ENCODE measurements at regions not wholly inside any gene's neighbourhood (a gene's known extent, or its start where the extent isn't known, plus 50 kb on each side); places are given as distances from the start of the nearest gene placed in this dataset.

GRCh38 chr10:111953949-111954348, 229.6 kb downstream of the GPAM start:
- no peak for DNase-seq

DNA sequence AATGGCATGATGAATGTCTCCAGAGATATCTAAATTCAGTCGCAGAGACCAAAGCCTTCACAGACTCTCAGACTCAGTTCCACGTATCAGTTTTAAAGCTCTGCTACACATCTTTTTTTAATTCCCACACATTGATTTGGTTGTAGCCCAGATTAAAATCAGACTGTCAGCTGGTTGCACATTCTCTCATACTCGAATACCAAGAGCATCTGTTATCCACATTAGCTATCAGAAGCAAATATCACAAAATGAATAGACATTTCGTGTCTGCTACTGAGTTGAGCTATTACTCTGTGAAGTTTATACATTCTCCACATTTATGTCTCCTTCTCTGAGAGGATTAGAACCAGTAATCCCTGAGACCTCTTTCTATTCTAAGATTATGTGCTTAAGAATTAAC, 229.2 kb downstream of the GPAM start:
- DNase-seq, result no peak

DNA sequence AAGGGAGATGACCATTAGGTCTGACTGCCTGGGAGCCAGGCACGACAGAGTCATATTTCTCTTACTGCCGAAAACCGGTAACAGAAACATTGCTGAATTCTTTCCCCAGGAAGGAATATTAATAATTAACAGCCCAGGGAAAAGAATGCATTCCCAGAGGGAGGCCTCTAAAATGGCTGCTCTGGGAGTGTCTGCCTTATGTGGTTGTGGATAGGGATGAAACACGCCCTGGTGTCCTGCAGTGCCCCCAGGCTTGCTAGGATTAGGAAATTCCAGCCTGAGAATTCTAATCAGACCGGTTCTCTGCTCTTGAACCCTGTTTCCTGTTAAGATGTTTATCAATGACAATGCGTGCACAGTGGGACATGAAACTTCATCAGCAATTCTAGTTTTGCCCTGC, 226.7 kb downstream of the GPAM start:
- no peak for DNase-seq

DNA sequence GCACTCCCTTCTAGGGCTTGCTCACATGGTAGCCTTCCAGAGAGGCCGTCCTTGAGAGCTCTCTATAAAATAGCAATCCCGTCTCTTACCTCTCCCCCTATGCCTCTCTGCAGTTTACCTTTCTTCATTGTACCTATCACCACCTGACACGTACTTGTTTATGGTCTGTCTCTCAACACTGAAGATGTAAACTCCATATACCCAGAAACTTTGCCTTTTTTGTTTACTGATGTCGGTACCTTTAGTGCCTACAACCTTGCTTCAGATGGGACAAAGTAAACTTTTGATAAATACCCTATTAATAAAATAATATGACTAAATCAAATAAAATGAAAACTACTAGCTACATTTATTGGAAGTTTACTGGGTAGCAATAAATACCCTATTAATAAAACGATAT, 220.6 kb downstream of the GPAM start:
- DNase-seq, result no peak

- DNase-seq, result no peak
Observed at GRCh38 chr10:111967116-111967515, 216.4 kb downstream of the GPAM start.

- no peak for DNase-seq
Observed at GRCh38 chr10:111967547-111967946, 216.0 kb downstream of the GPAM start.

GRCh38 chr10:111968647-111969046, 214.9 kb downstream of the GPAM start:
- DNase-seq, result no peak

GRCh38 chr10:111970111-111970510, 213.5 kb downstream of the GPAM start:
- DNase-seq, result no peak

GRCh38 chr10:111972109-111972508, 211.5 kb downstream of the GPAM start:
- DNase-seq, result no peak

GRCh38 chr10:111973306-111973705, 210.3 kb downstream of the GPAM start:
- no peak for DNase-seq

DNA sequence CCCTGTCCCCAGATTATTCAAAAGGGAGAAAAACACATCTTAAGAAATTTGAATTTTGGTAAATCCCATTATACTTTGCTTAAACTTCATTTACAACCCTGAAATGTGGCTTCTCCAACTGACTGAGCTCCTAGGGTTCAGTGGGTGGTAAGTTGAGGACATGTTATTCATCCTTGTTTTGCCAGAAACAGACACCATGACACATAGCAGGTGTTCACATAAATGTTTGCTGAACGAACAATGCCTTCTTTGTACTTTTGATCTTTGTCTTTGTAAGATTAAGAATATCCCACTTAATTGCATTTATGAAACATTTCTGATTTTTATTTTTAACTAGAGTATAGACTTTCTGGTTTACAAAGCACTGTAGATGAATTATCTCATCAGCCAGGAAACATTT, 209.7 kb downstream of the GPAM start:
- DNase-seq, result no peak

GRCh38 chr10:111974325-111974724, 209.2 kb downstream of the GPAM start:
- no peak for DNase-seq

DNA sequence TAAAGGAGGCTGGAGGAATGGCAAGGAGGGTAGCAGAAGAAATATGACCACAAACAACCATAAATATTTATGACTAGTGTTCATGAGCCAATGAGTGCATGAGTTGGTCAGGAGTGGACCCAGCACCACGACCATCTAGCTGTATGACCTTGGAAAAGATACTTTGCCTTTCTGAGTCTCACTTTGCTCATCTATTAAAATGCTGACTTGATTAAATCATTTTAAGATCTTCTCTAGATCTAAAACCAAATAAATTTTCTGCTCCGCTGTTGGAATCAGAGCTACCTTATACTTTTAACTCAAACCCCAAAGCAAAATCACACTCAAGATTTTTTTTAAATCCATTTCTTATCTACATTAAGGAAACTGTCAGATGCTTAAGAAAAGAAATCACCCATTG, 207.0 kb downstream of the GPAM start:
- DNase-seq, result no peak

DNA sequence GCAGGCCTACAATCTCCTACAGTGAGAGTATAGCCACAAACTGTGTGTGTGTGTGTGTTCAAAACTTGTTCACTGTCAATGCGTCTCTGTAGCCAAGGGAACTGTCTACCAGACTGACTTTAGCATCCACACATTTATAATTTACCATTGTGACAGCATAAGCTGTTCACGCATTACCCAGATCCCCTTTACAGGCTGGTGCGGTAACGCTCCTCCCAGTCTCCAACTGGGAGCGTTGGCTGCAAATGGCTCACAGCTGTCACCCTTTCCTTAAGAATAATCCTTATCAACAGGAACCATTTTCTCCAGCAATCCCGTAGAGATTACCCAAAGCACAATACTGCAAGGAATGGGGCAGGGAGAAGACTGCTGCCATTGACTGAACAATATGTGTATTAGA, 199.5 kb downstream of the GPAM start:
- DNase-seq, result no peak

DNA sequence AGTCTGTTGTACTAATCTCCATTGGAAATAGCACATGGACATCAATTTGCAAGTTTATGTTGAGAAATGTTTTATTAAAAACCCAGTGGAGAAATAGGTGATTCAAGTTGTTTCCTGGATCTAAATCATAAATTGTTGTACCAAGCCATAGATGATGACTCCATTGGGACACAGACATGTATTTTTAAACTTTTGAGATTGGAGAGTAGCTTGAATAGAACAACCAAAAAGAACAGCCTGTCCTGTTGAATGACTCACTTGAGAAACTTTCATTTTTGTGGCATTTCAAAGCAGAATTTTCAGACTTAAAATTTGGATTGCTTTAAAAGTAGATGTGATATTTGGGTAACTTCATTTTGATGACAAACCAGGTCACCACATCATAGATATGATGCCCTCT, 197.5 kb downstream of the GPAM start:
- no peak for DNase-seq

- no peak for DNase-seq
Observed at GRCh38 chr10:111988646-111989045, 194.9 kb downstream of the GPAM start.

GRCh38 chr10:111989136-111989911, 194.2 kb downstream of the GPAM start:
- no peak for DNase-seq

DNA sequence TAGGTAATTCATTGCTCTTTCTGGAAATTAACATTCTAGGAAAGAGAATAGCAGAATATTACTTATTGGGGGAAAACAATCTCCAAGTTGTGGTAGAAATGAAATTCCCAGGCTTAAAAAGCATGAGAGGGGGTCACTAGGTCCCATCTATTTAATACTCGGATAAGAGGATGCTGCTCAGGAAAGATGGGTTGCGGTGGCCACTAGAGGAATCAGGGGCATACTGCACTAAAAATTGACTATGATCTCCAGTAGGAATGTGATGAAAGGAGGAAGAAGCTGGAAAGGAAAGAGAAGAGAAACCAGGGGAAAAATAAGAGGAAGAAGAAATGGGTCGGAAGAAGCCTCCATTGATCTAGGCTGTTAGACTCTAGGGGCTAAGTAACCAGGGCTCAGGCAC, 192.8 kb downstream of the GPAM start:
- no peak for DNase-seq

- no peak for DNase-seq
Observed at GRCh38 chr10:111993321-111993720, 190.2 kb downstream of the GPAM start.

- DNase-seq, result no peak
Observed at GRCh38 chr10:111993872-111994426, 189.6 kb downstream of the GPAM start.

DNA sequence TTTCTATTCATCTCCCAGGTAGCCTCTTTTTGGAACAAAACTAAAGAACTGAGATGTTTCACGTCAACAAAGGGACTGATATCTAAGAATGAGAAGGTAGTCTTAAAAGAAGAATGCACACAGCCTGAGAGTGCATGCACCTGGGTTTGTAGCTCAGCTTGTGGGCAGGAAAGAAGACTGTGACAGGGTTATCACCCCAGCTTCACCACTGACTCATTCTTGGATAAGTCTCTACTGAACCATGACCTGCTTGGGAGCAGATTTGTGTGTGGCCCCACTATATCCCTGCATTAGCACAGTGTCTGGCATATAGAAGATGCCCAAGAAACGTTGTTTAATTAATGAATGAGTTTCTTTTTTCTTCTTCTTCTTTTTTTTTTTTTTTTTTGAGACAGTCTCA, 187.5 kb downstream of the GPAM start:
- no peak for DNase-seq

- no peak for DNase-seq
Observed at GRCh38 chr10:111998728-111999127, 184.8 kb downstream of the GPAM start.

DNA sequence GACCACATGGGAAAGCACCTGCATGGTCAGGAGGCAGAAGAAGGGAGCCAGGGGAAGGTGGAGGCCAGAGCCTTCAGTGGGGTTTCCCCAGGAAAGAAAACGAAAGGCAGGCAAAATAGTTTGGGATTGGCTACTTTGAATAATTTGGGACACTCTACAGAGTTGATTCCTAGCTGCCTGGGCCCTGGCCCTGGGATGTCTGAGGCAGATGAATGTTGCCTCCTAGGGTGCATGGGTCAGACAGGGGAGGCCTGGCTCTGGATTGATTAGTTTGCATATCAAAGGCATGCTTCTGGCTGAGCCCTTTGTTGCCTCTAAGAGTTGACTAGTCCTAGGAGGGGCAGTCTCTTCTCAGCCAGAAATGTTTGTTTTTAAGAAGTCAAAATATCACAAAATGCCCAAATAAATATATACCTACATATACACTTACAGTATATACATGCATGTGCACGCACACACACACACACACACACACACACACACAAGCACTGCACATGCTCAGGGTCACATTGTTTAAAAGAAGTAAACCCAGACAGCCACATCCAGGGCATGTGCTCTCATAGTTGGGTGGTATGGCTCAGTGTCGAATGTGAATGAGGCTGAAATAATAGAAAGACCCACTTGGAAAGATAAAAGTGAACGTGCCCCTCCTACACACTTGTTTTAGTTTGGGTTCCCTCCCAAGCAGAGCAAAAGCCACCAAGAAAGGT, 184.2 kb downstream of the GPAM start:
- DNase-seq, result no peak

- no peak for DNase-seq
Observed at GRCh38 chr10:111999915-112000302, 183.7 kb downstream of the GPAM start.

All from CD4-positive, alpha-beta T cell treated with Interleukin-10 for 1 hour (primary cell).